Mesenchymal stem cell (in vitro differentiated cells and primary cell): ENCODE measurements at regions not wholly inside any gene's neighbourhood (a gene's known extent, or its start where the extent isn't known, plus 50 kb on each side); places are given as distances from the start of the nearest gene placed in this dataset.

ENCODE experiments used
- DNase-seq: peaks from one replicate; pipeline ENCODE4 v3.0.0-alpha.2; 2013
- H2AFZ ChIP-seq: one replicate; pipeline ENCODE4 v1.6.1; 2013; ENCODE audit warnings: low read depth, mild to moderate bottlenecking, control low read depth, inconsistent platforms, low read length, moderate library complexity
- H2AK5ac ChIP-seq: 2 replicates; pipeline ENCODE4 v1.6.1; 2013; ENCODE audit warnings: low read length, moderate library complexity, mild to moderate bottlenecking, inconsistent platforms; ENCODE audit not compliant: severe bottlenecking
- H2BK120ac ChIP-seq: one replicate; pipeline ENCODE4 v1.6.1; 2013; ENCODE audit warnings: low read depth, mild to moderate bottlenecking, inconsistent platforms, low read length, moderate library complexity
- H2BK12ac ChIP-seq, 2 experiments: one replicate each; pipeline ENCODE4 v1.6.1; 2013; ENCODE audit warnings: inconsistent platforms in 2 of 2, low read length in 2 of 2, mild to moderate bottlenecking in 2 of 2, moderate library complexity in 2 of 2, control low read depth in 1 of 2
- H2BK15ac ChIP-seq: one replicate; pipeline ENCODE4 v1.6.1; 2013; ENCODE audit warnings: mild to moderate bottlenecking, low read depth, inconsistent platforms; ENCODE audit not compliant: poor library complexity, severe bottlenecking
- H2BK5ac ChIP-seq: 2 replicates; pipeline ENCODE4 v1.6.1; 2013; ENCODE audit warnings: low read depth, mild to moderate bottlenecking, low read length, control low read depth, inconsistent platforms; ENCODE audit not compliant: poor library complexity, severe bottlenecking
- H3K14ac ChIP-seq, 2 experiments: one replicate each; pipeline ENCODE4 v1.6.1; 2013; ENCODE audit warnings: inconsistent platforms in 2 of 2, low read length in 2 of 2, control low read depth in 1 of 2, mild to moderate bottlenecking in 1 of 2, moderate library complexity in 1 of 2
- H3K18ac ChIP-seq, 2 experiments: one replicate each; pipeline ENCODE4 v1.6.1; 2013; ENCODE audit warnings: inconsistent platforms in 2 of 2, low read length in 2 of 2, control low read depth in 1 of 2, low read depth in 1 of 2, mild to moderate bottlenecking in 1 of 2
- H3K23ac ChIP-seq, 2 experiments: one replicate each; pipeline ENCODE4 v1.6.1; 2013; ENCODE audit warnings: inconsistent platforms in 2 of 2, low read length in 2 of 2, mild to moderate bottlenecking in 2 of 2, moderate library complexity in 2 of 2, control low read depth in 1 of 2
- H3K27ac ChIP-seq: 2 replicates; pipeline ENCODE4 v1.5.1; 2013; ENCODE audit warnings: mild to moderate bottlenecking, moderate library complexity, low read length, control low read depth, inconsistent platforms; ENCODE audit not compliant: poor library complexity, severe bottlenecking
- H3K27me3 ChIP-seq, 2 experiments: 2 replicates each; pipeline versions ENCODE4 v1.6.1 to v1.7.0; 2013; ENCODE audit warnings: low read length in 2 of 2, mild to moderate bottlenecking in 2 of 2, moderate library complexity in 2 of 2, control low read depth in 1 of 2, inconsistent platforms in 1 of 2; ENCODE audit not compliant: control insufficient read depth in 1 of 2, insufficient read depth in 1 of 2
- H3K36me3 ChIP-seq, 2 experiments: 2 replicates each; pipeline versions ENCODE4 v1.6.1 to v1.7.0; 2013; ENCODE audit warnings: low read length in 2 of 2, control low read depth in 1 of 2, inconsistent platforms in 1 of 2, low read depth in 1 of 2, mild to moderate bottlenecking in 1 of 2; ENCODE audit not compliant: insufficient read depth in 2 of 2, control insufficient read depth in 1 of 2
- H3K4ac ChIP-seq, 2 experiments: one replicate each; pipeline ENCODE4 v1.6.1; 2013; ENCODE audit warnings: inconsistent platforms in 2 of 2, low read length in 2 of 2, mild to moderate bottlenecking in 2 of 2, moderate library complexity in 2 of 2, control low read depth in 1 of 2, low read depth in 1 of 2
- H3K4me1 ChIP-seq: 2 replicates; pipeline ENCODE4 v1.6.1; 2013; ENCODE audit warnings: low read depth, low read length, control low read depth; ENCODE audit not compliant: control insufficient read depth, insufficient read depth
- H3K4me2 ChIP-seq: 2 replicates; pipeline ENCODE4 v1.6.1; 2013; ENCODE audit warnings: low read length, mild to moderate bottlenecking, inconsistent platforms; ENCODE audit not compliant: poor library complexity, severe bottlenecking
- H3K4me3 ChIP-seq, 2 experiments: 2 replicates each; pipeline versions ENCODE4 v1.5.1 to v1.7.0; 2013; ENCODE audit warnings: low read length in 2 of 2, mild to moderate bottlenecking in 2 of 2, control low read depth in 1 of 2, low read depth in 1 of 2; ENCODE audit not compliant: insufficient read depth in 1 of 2
- H3K79me1 ChIP-seq: replicated peaks from 2 replicates; pipeline ENCODE4 v1.6.1; 2013; ENCODE audit warnings: mild to moderate bottlenecking, control low read depth, low read length, inconsistent platforms; ENCODE audit not compliant: poor library complexity, severe bottlenecking
- H3K9ac ChIP-seq: 2 replicates; pipeline ENCODE4 v1.7.0; 2013; ENCODE audit warnings: mild to moderate bottlenecking, low read length, moderate library complexity
- H3K9me3 ChIP-seq: 2 replicates; pipeline ENCODE4 v1.7.0; 2013; ENCODE audit warnings: mild to moderate bottlenecking, low read length; ENCODE audit not compliant: control insufficient read depth
- H4K8ac ChIP-seq: one replicate; pipeline ENCODE4 v1.6.1; 2013; ENCODE audit warnings: inconsistent platforms, mild to moderate bottlenecking, low read length, moderate library complexity
- H4K91ac ChIP-seq: one replicate; pipeline ENCODE4 v1.6.1; 2013; ENCODE audit warnings: mild to moderate bottlenecking, low read length, inconsistent platforms
- WGBS: methylation state at CpG from one replicate; pipeline ENCODE4 v1.1.7; 2013; ENCODE audit warnings: mixed read lengths; 5-methylcytosine and 5-hydroxymethylcytosine counted together

DNA sequence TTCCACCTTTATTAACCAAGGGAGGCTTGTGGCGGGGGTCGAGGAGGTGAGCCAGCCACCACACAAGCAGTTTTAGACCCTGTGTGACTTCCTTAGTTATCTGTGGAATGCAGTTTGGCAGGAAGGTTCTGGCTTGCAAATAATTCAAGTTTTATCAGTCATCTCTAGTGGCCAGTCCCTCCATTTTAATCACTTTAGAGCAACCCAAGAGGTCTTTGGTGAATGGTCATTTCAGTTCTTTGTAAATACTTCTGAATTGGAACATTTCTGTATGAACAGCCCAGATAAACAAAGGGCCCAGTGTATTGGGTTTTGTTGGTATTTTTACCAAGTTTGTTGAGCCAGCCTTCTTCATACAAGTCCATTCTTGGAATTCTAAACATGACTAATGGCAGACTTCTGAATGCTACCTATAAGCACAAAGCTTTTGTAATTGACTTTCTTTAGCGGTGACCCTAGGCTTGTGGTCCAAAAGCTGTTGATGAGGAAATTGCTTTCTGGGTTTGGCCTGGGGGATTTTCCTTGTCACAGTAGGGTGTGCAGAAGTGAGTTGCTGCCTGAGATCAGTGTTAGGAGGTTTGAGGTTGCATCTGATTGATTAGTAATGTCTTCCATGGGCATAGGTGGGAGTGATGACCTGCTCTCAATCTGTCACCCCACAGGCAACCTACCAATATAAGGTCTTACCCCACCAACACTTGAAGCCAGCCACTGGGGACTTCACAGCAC is 193.3 kb upstream of the TOPAZ1 start:
- Histone ChIP-seq H2BK15ac (no peak overlapping the region), H3K14ac (no peak overlapping the region), H3K36me3 (peaks cover 15 to 43% of the 10 kb centered on the region in 2 experiments), H2AK5ac (no peak overlapping the region), H3K9ac (no peak overlapping the region), H3K79me1 (peaks cover 2% of the 10 kb centered on the region), H3K18ac (no peak overlapping the region), H3K4me3 (no peak overlapping the region), H3K4ac (no peak overlapping the region), H3K27ac (peak overlapping the region; percentile 17), H2BK12ac (no peak overlapping the region), H4K91ac (no peak overlapping the region), H2BK120ac (no peak overlapping the region), H3K27me3 (no peaks in the 10 kb centered on the region), H2BK5ac (no peak overlapping the region), H4K8ac (no peak overlapping the region), H3K4me1 (peaks cover 7% of the 10 kb centered on the region), H3K23ac (no peak overlapping the region), H3K9me3 (no peaks in the 10 kb centered on the region), H3K4me2 (no peak overlapping the region), H2AFZ (no peak overlapping the region)
- no peak for DNase-seq
- WGBS = 80% methylated on average over 3 of the region's 3 CpGs

DNA sequence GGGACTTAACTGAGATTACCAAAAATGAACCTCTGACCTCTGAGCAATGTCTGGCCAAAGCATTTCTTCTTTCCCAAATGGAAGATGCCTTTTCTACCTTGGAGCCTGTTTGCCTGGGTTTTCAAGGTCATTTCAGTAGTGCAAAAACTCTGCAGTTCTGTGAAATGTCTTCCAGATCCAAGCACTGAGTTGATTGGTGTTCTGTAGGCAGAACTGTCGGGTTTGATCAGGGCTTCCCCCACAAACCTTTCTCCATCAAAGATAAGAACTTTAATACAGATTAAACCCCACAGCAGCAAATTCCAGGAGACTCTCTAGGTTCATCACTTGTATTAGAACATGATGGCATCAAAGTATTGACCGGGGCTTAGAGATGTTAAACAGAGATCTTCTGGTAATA is 192.7 kb upstream of the TOPAZ1 start:
- H2BK12ac ChIP-seq = no peak overlapping the region
- H3K23ac ChIP-seq = no peak overlapping the region
- H3K79me1 ChIP-seq = peaks cover 4% of the 10 kb centered on the region
- H3K27ac ChIP-seq = no peak overlapping the region
- no peak overlapping the region for H3K9ac ChIP-seq
- no peak for DNase-seq
- no peak overlapping the region for H2BK5ac ChIP-seq
- H2AFZ ChIP-seq = no peak overlapping the region
- H3K14ac ChIP-seq = no peak overlapping the region
- no peak overlapping the region for H3K4ac ChIP-seq
- H3K4me3 ChIP-seq = no peak overlapping the region
- H2BK120ac ChIP-seq = no peak overlapping the region
- no peaks in the 10 kb centered on the region for H3K27me3 ChIP-seq
- no peak overlapping the region for H4K8ac ChIP-seq
- H3K4me1 ChIP-seq = peaks cover 7% of the 10 kb centered on the region
- 89% methylated on average over 2 of the region's 2 CpGs for WGBS
- H4K91ac ChIP-seq = no peak overlapping the region
- H3K36me3 ChIP-seq = peaks cover 17 to 40% of the 10 kb centered on the region in 2 experiments
- H2AK5ac ChIP-seq = no peak overlapping the region
- no peak overlapping the region for H3K4me2 ChIP-seq
- H2BK15ac ChIP-seq = no peak overlapping the region
- no peaks in the 10 kb centered on the region for H3K9me3 ChIP-seq
- no peak overlapping the region for H3K18ac ChIP-seq

DNA sequence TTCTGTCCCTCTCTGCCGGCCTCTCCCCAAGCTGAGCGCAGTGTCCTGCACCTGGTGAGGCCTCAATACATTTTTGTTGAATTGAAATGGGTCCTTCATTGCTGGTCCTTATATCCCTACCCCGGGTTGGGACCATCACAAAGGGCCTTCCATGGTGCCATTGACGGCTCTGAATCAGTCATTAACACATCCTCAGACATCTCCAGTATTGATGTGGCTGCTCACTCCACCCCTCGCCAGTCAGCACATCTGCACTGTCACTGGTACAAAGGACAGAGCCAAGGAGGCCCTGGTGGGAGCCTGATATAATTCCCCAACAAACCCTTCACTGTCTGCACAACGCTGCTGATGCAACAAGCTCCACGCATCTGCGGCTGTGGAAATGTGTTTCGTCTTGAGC is 191.6 kb upstream of the TOPAZ1 start:
- 86% methylated on average over 9 of the region's 9 CpGs for WGBS
- Histone ChIP-seq H3K27me3 (no peaks in the 10 kb centered on the region), H3K36me3 (peaks cover 17 to 37% of the 10 kb centered on the region in 2 experiments), H4K91ac (no peak overlapping the region), H3K79me1 (peaks cover 4% of the 10 kb centered on the region), H2AK5ac (no peak overlapping the region), H3K18ac (no peak overlapping the region), H2BK12ac (no peak overlapping the region), H3K14ac (no peak overlapping the region), H3K4me3 (no peak overlapping the region), H3K4me2 (no peak overlapping the region), H3K9me3 (no peaks in the 10 kb centered on the region), H2BK15ac (no peak overlapping the region), H2AFZ (no peak overlapping the region), H3K23ac (no peak overlapping the region), H3K4me1 (peaks cover 4% of the 10 kb centered on the region), H4K8ac (no peak overlapping the region), H2BK120ac (no peak overlapping the region), H3K27ac (no peak overlapping the region), H3K9ac (no peak overlapping the region), H2BK5ac (no peak overlapping the region), H3K4ac (no peak overlapping the region)
- DNase-seq = no peak

DNA sequence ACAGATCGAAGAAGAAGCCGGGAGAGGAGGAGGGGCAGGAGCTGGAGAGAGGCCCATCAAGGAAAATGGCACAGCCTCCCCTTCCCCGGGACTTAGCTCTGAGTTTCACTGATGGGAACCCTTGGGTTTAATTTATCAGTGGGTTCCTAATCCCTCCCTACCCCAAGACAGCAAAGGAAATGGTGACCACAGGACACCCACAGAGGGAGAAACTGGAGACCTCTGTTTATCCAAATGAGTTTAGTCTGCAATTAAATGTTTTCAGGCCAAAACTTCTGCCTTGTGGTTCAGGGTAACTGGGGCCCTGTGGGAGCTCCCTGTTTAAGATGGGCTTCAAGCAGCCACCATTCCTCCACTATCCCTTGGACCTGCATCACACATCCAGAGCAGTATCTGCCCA is 190.8 kb upstream of the TOPAZ1 start:
- H3K9ac ChIP-seq = no peak overlapping the region
- H3K4me1 ChIP-seq = peaks cover 5% of the 10 kb centered on the region
- H3K4ac ChIP-seq = no peak overlapping the region
- H3K23ac ChIP-seq = no peak overlapping the region
- no peak overlapping the region for H3K18ac ChIP-seq
- H2BK15ac ChIP-seq = no peak overlapping the region
- H3K9me3 ChIP-seq = no peaks in the 10 kb centered on the region
- no peak overlapping the region for H4K8ac ChIP-seq
- no peak overlapping the region for H2BK12ac ChIP-seq
- H3K36me3 ChIP-seq = peaks cover 17 to 37% of the 10 kb centered on the region in 2 experiments
- DNase-seq = no peak
- H3K4me3 ChIP-seq = no peak overlapping the region
- no peak overlapping the region for H3K14ac ChIP-seq
- H3K27ac ChIP-seq = no peak overlapping the region
- H3K4me2 ChIP-seq = no peak overlapping the region
- no peak overlapping the region for H2AK5ac ChIP-seq
- H2AFZ ChIP-seq = no peak overlapping the region
- H4K91ac ChIP-seq = no peak overlapping the region
- H3K27me3 ChIP-seq = no peaks in the 10 kb centered on the region
- H2BK120ac ChIP-seq = no peak overlapping the region
- 73% methylated on average over 2 of the region's 3 CpGs for WGBS
- H3K79me1 ChIP-seq = peaks cover 4% of the 10 kb centered on the region
- no peak overlapping the region for H2BK5ac ChIP-seq
